Erythroblast (primary cell): ENCODE measurements at regions not wholly inside any gene's neighbourhood (a gene's known extent, or its start where the extent isn't known, plus 50 kb on each side); places are given as distances from the start of the nearest gene placed in this dataset.
"Not testable (repeated sequence)": the region's sequence is repeated elsewhere in the genome, so short reads cannot be mapped to it uniquely, and the experiment has no call there.

Experiments
- DNase-seq, 2 experiments: peaks; one replicate each; lab custom pipeline; 2025; lab: John Stamatoyannopoulos, UW
- GATA1 ChIP-seq: IDR thresholded peaks from 2 replicates; pipeline ENCODE4 v1.6.1; 2011; ENCODE audit warnings: low read depth, mild to moderate bottlenecking, control low read depth, low read length, moderate library complexity
- POLR2A ChIP-seq: IDR thresholded peaks from 2 replicates; pipeline ENCODE4 v1.6.1; 2011; ENCODE audit warnings: mild to moderate bottlenecking, low read length

DNA sequence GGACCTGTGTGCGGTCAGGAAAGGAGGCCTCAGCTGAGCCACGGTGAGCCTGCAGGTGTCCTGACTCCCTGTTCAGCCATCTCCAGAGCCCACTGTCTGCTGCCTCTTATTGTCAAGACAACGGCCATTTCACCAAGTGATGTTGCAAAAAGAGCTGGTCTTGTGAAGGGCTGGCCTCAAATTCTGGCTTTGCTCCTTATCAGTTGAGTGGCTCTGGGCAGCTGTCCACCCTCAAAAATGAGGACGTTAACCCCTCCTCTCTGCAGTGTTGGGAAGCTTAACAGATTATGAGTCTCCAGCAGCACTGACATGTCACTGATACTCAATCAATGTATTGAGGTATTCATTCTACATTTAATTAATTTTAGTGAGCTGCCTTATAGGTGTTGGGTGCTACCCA, 171.1 kb upstream of the TOX3 start:
- TF ChIP-seq GATA1, result no peak
- no peak for DNase-seq

GRCh38 chr16:52713740-52714139, 166.8 kb upstream of the TOX3 start:
- no peak for DNase-seq
- no peak for TF ChIP-seq GATA1
- no peak for TF ChIP-seq POLR2A

DNA sequence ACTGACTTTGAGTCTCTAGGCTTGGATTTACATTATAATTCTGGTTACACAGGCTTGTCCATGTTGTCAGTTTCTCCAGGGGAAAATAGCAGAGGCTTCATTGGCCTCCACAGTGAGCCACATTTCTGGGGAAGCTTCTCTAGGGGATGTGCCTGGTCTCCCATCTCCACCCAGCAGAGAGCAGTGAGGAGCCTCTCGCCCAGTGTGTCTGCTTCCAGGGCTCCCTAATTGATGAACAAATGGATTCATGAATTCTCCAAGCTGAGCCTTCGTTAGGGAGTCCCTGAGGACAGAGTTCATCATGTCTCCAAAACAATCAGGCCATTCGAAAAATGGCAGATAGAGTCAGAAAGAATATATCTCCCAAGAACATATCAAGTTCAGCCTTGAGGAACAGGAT, 162.4 kb upstream of the TOX3 start:
- DNase-seq, result no peak

DNA sequence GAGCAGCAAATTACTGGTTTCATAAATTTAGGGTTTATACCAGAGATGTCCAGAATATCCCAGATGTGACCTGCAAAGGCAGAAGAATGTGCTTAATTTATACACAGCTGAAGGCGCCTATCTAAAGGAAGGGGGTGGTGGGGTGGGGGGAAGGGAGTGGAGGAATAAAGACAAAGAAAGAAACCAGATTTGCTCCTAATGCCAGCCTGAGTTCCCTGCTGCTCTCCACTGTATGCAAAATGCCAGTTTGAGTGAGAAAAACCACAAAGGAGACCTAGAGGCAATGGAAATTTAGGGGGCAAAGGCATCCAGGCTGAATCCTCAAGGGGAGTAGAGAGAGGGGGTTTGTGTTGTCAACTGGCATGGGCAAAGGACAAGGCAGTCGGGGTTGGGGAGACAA, 161.5 kb upstream of the TOX3 start:
- no peak for TF ChIP-seq GATA1
- TF ChIP-seq POLR2A, result no peak

More for the DNA sequence above, 162.4 kb upstream of the TOX3 start:
- no peak for TF ChIP-seq POLR2A
- no peak for TF ChIP-seq GATA1

DNA sequence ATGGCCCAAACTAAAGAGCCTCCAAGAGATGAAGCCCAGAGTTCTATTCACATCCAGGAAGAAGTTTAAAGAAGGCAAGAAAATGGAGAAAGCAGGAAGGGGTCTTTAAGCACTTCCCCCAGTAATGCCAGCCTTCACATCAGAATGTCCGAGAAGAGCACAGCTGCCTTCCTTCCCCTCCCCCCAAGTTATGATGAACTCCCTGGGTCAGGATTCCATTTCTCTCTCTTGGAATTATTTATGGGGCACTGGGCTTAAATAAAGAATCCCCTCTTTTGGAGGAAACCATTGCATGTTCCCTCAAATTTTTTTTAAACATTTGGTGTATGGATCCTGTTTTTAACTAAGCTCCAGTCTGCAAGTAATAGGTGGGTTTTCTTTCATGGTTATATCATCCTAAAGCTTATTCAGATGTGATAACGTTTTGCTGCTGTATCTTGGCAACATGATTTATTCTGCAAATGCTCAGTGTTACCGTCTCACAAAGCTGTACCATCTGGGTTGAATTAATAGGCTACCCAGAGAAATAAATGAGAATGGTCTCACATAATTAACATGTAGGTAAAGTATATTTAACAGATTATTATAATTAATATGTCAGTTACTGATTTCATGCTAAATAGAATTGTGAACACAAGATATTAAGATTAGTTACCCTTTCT, 160.9 kb upstream of the TOX3 start:
- DNase-seq, result no peak
- TF ChIP-seq GATA1, result no peak
- TF ChIP-seq POLR2A, result no peak

More for the DNA sequence above, 161.5 kb upstream of the TOX3 start:
- no peak for DNase-seq

- TF ChIP-seq GATA1 (no peak), POLR2A (no peak)
- DNase-seq, result no peak
Observed at GRCh38 chr16:52705122-52705521, 158.2 kb upstream of the TOX3 start.

DNA sequence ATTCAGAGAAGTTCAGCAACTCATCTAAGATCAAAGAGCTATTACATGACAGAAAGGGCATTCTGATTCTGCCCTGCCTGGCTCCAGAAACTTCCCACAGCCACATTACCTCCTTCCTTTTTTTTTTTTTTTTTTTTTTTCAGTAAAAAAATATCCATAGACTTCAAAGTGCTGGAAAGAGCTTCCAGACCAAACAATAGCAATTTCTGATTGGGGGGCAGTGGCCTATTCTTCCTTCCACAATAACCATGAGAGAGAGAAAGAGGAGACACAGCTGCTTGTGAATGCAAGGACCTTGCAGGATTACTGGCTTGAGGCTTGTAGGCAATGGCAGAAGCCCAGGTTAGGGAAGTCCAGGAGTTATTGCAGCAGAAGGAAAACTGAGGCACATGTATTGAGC, 151.0 kb upstream of the TOX3 start:
- TF ChIP-seq GATA1 (no peak), POLR2A (no peak)
- no peak for DNase-seq

DNA sequence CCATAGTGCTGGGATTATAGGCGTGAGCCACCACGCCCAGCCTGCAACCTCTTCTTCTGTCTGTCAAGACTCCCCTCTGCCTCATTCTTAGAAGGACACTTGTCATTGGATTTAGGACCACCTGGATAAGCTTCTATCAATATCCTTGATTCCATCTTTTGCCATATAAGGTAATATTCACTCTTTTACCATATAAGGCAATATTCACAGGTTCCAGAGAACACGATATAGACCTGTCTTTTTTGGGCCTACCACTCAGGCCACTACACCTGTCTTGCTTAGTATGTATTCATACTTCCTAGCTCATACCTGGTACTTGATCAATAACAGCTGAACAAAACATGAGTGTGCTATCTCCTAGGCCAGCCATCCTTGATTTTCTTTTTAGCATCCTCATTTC, 149.2 kb upstream of the TOX3 start:
- TF ChIP-seq GATA1 (no peak), POLR2A (no peak)
- no peak for DNase-seq

- no peak for DNase-seq
- no peak for TF ChIP-seq GATA1
- no peak for TF ChIP-seq POLR2A
Observed at GRCh38 chr16:52690468-52690867, 143.5 kb upstream of the TOX3 start.

GRCh38 chr16:52680993-52681392, 134.1 kb upstream of the TOX3 start:
- DNase-seq, result no peak
- TF ChIP-seq GATA1 (no peak), POLR2A (no peak)

DNA sequence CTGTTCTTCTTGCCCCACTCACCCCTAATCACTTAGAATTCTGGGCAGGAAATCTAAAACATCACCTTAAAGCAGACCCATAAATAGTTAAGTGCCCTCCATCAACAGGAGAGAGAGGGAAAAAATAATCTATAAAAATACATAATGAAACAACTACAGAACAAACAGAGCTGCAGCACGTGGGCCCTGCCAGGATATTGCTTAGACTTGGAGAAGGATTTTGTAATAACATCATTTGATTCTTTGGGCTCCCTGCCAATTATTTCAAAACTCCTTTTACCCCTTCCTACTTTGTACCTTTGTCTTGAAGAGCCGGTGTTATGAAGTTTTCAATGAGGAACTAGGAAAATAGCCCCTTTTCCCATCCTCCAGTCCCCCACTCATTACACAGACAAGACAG, 130.6 kb upstream of the TOX3 start:
- TF ChIP-seq GATA1, result no peak
- TF ChIP-seq POLR2A, result no peak

GRCh38 chr16:52676959-52677358, 130.0 kb upstream of the TOX3 start:
- DNase-seq, result no peak
- TF ChIP-seq GATA1, result no peak
- TF ChIP-seq POLR2A, result no peak

More for the DNA sequence above, 130.6 kb upstream of the TOX3 start:
- DNase-seq, result no peak

DNA sequence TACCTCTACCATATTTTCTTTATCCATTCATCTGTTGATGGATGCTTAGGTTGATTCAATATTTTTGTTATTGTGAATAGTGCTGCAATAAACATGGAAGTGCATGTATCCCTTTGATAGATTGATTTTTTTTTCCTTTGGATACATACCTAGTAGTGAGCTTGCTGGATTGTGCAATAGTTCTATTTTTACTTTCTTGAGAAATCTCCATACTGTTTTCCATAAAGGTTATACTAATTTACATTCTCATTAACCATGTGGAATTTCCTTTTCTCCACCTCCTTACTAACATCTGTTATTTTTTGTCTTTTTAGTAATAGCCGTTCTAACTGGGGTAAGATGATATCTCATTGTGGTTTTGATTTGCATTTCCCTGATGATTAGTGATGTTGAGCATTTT, 124.6 kb upstream of the TOX3 start:
- no peak for DNase-seq
- no peak for TF ChIP-seq POLR2A

GRCh38 chr16:52657924-52658323, 111.0 kb upstream of the TOX3 start:
- DNase-seq, result no peak
- TF ChIP-seq GATA1, result no peak

DNA sequence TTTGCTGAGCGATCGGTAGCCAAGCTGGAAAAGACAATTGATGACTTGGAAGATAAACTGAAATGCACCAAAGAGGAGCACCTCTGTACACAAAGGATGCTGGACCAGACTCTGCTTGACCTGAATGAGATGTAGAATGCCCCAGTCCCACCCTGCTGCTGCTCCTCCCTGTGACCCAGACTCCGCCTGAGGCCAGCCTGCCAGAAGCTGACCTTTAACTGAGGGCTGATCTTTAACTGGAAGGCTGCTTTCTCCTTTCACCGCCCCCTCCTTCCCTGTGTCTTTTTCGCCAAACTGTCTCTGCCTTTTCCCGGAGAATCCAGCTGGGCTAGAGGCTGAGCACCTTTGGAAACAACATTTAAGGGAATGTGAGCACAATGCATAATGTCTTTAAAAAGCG, 109.0 kb upstream of the TOX3 start:
- not testable (repeated sequence) for DNase-seq

- not testable (repeated sequence) for DNase-seq
Observed at GRCh38 chr16:52655156-52655555, 108.2 kb upstream of the TOX3 start.

GRCh38 chr16:52652033-52652432, 105.1 kb upstream of the TOX3 start:
- no peak for TF ChIP-seq POLR2A
- no peak for DNase-seq
